ENCODE measurements at regions not wholly inside any gene's neighbourhood (a gene's known extent, or its start where the extent isn't known, plus 50 kb on each side); places are given as distances from the start of the nearest gene placed in this dataset.
A peak's percentile ranks its signal among the peaks of the same experiment; 100 is the strongest.

DNA sequence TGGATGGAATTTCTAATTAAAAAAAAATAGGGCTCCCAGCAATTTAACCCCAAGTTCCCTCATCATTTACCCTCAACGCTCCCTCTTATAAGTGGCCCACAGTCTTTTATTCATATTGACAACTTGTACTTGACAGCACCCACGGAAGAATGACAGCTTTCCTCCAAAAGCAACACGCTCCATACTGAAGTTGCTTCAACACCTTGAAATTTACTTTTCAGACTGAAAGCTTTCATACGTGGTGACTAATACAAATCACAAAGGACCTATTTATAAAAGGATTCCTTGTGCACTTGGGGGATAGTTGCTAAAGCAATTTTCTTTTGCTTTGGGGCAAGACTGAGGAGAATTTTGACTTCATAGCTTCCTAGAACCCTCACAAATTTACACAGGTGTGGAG, 1629.4 kb upstream of the SEL1L start:
- Histone ChIP-seq H3K4me3 (ENCODE audit: low read depth, low read length) (no peak overlapping the region), H3K9me3 (ENCODE audit: control insufficient read depth, insufficient read depth, low read length) (no peaks in the 10 kb centered on the region), H3K27me3 (ENCODE audit: control insufficient read depth, insufficient read depth, low read length) (no peaks in the 10 kb centered on the region), H3K27ac (ENCODE audit: low read depth, low read length) (no peak overlapping the region)
- DNase-seq (ENCODE audit: low read depth, low spot score) = no peak
- TF ChIP-seq, protein P1, sequence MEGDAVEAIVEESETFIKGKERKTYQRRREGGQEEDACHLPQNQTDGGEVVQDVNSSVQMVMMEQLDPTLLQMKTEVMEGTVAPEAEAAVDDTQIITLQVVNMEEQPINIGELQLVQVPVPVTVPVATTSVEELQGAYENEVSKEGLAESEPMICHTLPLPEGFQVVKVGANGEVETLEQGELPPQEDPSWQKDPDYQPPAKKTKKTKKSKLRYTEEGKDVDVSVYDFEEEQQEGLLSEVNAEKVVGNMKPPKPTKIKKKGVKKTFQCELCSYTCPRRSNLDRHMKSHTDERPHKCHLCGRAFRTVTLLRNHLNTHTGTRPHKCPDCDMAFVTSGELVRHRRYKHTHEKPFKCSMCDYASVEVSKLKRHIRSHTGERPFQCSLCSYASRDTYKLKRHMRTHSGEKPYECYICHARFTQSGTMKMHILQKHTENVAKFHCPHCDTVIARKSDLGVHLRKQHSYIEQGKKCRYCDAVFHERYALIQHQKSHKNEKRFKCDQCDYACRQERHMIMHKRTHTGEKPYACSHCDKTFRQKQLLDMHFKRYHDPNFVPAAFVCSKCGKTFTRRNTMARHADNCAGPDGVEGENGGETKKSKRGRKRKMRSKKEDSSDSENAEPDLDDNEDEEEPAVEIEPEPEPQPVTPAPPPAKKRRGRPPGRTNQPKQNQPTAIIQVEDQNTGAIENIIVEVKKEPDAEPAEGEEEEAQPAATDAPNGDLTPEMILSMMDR (IDR thresholded peaks at IDR 0.05; ENCODE audit: low read depth, low read length) = no peak
- POLR2A ChIA-PET = no interaction called here
- CTCF ChIA-PET = no interaction called here

DNA sequence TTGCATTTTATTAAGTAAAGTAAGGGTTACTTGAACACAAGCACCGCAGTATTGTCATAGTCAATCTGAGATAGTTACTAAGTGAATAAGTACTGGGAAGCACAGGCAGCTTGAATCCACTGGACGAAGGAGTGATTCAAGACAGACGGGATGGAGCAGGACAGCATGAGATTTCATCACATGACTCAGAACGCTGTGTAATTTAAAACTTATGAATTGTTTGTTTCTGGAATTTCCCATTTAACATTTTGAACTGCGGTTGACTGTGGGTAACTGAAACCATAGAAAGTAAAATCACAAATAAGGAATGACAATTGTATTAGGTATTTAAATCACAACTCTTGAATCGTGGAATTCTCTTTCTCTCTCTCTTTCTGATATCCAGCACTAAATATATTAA, 1630.4 kb upstream of the SEL1L start:
- no peak overlapping the region for H3K27ac ChIP-seq (ENCODE audit: low read depth, low read length)
- ChIA-PET CTCF (no interaction called here), POLR2A (no interaction called here)
- TF ChIP-seq, protein P1 (IDR thresholded peaks at IDR 0.05; ENCODE audit: low read depth, low read length) = no peak
- no peaks in the 10 kb centered on the region for H3K27me3 ChIP-seq (ENCODE audit: control insufficient read depth, insufficient read depth, low read length)
- DNase-seq (ENCODE audit: low read depth, low spot score) = peak; percentile 85
- no peak overlapping the region for H3K4me3 ChIP-seq (ENCODE audit: low read depth, low read length)
- no peaks in the 10 kb centered on the region for H3K9me3 ChIP-seq (ENCODE audit: control insufficient read depth, insufficient read depth, low read length)

DNA sequence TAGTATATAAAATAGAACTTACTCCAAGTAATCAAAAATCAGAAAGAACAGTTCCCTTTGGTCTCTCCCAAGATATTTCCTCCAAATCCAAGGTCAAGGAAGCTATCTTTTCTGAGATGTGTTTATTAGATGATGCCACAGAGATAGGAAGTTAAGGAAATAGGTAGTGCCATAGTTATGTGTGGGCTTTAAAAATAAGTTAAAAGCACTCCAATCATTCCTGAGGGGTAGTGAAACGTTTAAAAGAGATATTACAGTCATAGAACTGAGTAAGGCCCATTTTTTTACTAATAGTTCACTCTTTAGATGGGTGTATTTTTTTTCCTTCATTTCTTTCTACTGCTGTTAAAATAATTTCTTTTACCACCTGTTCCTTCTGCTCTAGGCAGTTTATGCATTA, 1630.9 kb upstream of the SEL1L start:
- POLR2A ChIA-PET = no interaction called here
- no peaks in the 10 kb centered on the region for H3K9me3 ChIP-seq (ENCODE audit: control insufficient read depth, insufficient read depth, low read length)
- H3K27ac ChIP-seq (ENCODE audit: low read depth, low read length) = no peak overlapping the region
- no peak overlapping the region for H3K4me3 ChIP-seq (ENCODE audit: low read depth, low read length)
- TF ChIP-seq, protein P1 (IDR thresholded peaks at IDR 0.05; ENCODE audit: low read depth, low read length) = no peak
- DNase-seq (ENCODE audit: low read depth, low spot score) = no peak
- CTCF ChIA-PET = no interaction called here
- H3K27me3 ChIP-seq (ENCODE audit: control insufficient read depth, insufficient read depth, low read length) = no peaks in the 10 kb centered on the region

DNA sequence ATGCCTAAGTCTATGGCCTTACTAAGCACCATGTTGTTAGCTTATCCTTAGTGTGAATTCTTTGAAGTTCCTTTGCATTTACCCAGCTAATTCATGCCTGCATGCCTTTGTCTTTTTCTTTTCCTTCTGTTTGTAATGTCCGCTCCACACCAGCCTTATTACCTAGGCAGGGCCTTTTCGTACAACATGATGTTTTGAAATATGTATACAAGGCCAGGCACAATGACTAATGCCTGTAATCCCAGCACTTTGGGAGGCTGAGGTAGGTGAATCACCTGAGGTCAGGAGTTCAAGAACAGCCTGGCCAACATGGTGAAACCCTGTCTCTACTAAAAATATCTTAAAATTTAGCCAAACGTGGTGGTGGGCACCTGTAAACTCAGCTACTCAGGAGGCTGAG, 1636.5 kb upstream of the SEL1L start:
- Histone ChIP-seq H3K9me3 (ENCODE audit: control insufficient read depth, insufficient read depth, low read length) (no peaks in the 10 kb centered on the region), H3K27ac (ENCODE audit: low read depth, low read length) (no peak overlapping the region), H3K27me3 (ENCODE audit: control insufficient read depth, insufficient read depth, low read length) (no peaks in the 10 kb centered on the region), H3K4me3 (ENCODE audit: low read depth, low read length) (no peak overlapping the region)
- CTCF ChIA-PET = no interaction called here
- POLR2A ChIA-PET = no interaction called here
- TF ChIP-seq, protein P1 (IDR thresholded peaks at IDR 0.05; ENCODE audit: low read depth, low read length) = no peak
- no peak for DNase-seq (ENCODE audit: low read depth, low spot score)

DNA sequence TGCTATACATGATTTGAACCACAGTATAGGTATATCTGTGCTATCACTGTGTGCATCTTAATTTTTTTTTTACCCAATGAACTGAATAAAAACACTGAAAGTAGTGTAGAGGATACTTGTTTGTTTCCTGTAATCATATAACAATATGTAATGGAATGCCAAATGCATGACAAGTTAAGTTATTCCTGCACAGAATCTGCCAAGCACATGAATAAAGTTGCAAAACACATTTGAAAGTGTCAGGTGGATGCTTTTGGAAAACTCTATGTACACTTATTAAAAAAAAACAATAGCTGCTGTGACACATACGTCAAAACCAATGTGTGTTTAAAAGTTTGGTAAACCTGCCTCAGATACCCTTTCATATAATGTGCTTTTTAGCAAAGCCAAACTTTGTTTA, 1638.1 kb upstream of the SEL1L start:
- no peak overlapping the region for H3K4me3 ChIP-seq (ENCODE audit: low read depth, low read length)

More for the DNA sequence above, 1638.1 kb upstream of the SEL1L start:
- POLR2A ChIA-PET = no interaction called here
- CTCF ChIA-PET = no interaction called here
- Histone ChIP-seq H3K9me3 (ENCODE audit: control insufficient read depth, insufficient read depth, low read length) (no peaks in the 10 kb centered on the region), H3K27me3 (ENCODE audit: control insufficient read depth, insufficient read depth, low read length) (no peaks in the 10 kb centered on the region), H3K27ac (ENCODE audit: low read depth, low read length) (no peak overlapping the region)
- no peak for DNase-seq (ENCODE audit: low read depth, low spot score)
- TF ChIP-seq, protein P1 (IDR thresholded peaks at IDR 0.05; ENCODE audit: low read depth, low read length) = no peak
